ENCODE measurements at regions not wholly inside any gene's neighbourhood (a gene's known extent, or its start where the extent isn't known, plus 50 kb on each side); places are given as distances from the start of the nearest gene placed in this dataset.
A peak's percentile ranks its signal among the peaks of the same experiment; 100 is the strongest.

DNA sequence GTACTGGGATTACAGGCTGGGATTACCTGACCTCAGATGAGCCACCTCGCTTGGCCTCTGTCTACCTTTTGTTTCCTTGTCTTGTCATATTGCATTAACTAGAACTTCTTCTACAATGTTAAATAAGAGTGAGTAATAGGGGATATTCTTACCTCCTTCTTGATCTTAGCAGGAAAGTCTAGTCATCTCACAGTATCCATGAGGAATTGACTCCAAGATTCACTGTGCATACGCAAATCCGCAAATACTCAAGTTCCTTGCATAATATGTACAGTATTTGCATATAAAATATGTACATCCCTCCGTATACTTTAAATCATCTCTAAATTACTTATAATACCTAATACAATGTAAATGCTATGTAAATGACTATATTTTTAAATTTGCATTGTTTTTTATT, 78.3 kb downstream of the POLR1D start:
- DNase-seq (ENCODE audit: low read depth in 2 of 2), result no peak
- TF ChIP-seq, protein P1, sequence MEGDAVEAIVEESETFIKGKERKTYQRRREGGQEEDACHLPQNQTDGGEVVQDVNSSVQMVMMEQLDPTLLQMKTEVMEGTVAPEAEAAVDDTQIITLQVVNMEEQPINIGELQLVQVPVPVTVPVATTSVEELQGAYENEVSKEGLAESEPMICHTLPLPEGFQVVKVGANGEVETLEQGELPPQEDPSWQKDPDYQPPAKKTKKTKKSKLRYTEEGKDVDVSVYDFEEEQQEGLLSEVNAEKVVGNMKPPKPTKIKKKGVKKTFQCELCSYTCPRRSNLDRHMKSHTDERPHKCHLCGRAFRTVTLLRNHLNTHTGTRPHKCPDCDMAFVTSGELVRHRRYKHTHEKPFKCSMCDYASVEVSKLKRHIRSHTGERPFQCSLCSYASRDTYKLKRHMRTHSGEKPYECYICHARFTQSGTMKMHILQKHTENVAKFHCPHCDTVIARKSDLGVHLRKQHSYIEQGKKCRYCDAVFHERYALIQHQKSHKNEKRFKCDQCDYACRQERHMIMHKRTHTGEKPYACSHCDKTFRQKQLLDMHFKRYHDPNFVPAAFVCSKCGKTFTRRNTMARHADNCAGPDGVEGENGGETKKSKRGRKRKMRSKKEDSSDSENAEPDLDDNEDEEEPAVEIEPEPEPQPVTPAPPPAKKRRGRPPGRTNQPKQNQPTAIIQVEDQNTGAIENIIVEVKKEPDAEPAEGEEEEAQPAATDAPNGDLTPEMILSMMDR (IDR thresholded peaks at IDR 0.05; ENCODE audit: low read depth, low read length), result no peak
- no peak overlapping the region for H3K4me3 ChIP-seq (replicated peaks in 1 of 2; ENCODE audit: low read depth in 2 of 2, low read length in 2 of 2)

DNA sequence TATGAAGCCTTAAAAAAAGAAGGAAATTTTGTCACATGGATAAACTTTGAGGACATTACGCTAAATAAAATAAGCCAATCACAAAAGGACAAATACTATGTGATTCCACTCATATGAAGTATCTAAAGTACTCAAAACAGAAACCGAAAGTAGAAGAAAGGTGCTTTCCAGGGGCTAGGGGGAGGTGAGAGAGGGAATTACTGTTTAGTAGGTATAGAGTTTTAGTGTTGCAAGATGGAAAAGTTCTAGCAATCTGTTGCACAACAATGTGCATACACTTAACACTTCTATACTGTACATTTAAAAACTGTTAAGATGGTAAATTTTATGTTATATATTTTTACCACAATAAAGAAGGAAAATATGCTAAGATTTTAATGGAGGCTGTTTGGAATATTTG, 83.0 kb downstream of the POLR1D start:
- TF ChIP-seq, protein P1 (IDR thresholded peaks at IDR 0.05; ENCODE audit: low read depth, low read length), result no peak
- DNase-seq (ENCODE audit: low read depth in 2 of 2), result peak in 1 of 2 donors; percentile 5
- H3K4me3 ChIP-seq (replicated peaks in 1 of 2; ENCODE audit: low read depth in 2 of 2, low read length in 2 of 2), result no peak overlapping the region

GRCh38 chr13:27708325-27708724, 84.0 kb upstream of the GSX1 start:
- H3K4me3 ChIP-seq (replicated peaks in 1 of 2; ENCODE audit: low read depth in 2 of 2, low read length in 2 of 2), result no peak overlapping the region
- DNase-seq (ENCODE audit: low read depth in 2 of 2), result no peak
- TF ChIP-seq, protein P1 (IDR thresholded peaks at IDR 0.05; ENCODE audit: low read depth, low read length), result no peak

DNA sequence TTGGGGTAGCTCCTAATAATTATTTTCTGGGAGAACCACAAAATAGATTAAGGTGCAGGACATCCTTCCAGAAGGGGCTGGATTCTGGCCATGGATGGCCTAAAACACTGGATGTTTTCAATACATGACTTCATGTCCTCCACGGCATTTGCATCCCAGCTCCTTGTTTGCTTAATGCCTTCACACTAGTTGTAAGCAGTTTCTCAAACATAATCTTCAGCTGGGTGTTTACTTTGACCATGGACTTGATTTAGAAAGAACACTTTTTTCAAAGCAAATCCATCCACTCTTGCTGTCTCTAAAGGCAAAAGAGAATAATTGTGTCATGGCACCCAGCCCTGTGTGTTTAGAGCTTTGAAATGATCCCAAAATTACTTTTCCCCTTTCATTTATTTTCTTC, 82.5 kb upstream of the GSX1 start:
- no peak overlapping the region for H3K4me3 ChIP-seq (replicated peaks in 1 of 2; ENCODE audit: low read depth in 2 of 2, low read length in 2 of 2)
- DNase-seq (ENCODE audit: low read depth in 2 of 2), result no peak
- TF ChIP-seq, protein P1 (IDR thresholded peaks at IDR 0.05; ENCODE audit: low read depth, low read length), result no peak

DNA sequence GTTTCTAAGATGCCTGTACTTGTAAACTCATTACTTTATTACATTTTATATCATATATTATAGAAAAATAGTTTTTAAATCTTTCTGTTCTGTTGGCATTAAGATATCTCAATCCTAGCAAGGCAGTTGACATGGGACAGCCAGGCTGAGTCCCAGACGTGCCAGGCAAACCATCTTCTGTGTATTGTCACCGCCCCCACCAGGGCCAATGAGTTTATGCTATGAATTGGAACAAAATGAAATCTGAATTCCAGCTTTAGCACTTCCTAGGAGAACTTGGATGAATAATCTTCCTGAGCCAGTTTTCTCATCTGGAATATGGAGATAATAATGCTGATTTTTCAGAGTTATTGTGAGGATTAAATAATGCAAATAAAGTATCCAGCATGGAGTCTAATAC, 79.9 kb upstream of the GSX1 start:
- peak; percentile 12 to 38 for DNase-seq (ENCODE audit: low read depth in 2 of 2)
- TF ChIP-seq, protein P1 (IDR thresholded peaks at IDR 0.05; ENCODE audit: low read depth, low read length), result no peak
- no peak overlapping the region for H3K4me3 ChIP-seq (replicated peaks in 1 of 2; ENCODE audit: low read depth in 2 of 2, low read length in 2 of 2)

DNA sequence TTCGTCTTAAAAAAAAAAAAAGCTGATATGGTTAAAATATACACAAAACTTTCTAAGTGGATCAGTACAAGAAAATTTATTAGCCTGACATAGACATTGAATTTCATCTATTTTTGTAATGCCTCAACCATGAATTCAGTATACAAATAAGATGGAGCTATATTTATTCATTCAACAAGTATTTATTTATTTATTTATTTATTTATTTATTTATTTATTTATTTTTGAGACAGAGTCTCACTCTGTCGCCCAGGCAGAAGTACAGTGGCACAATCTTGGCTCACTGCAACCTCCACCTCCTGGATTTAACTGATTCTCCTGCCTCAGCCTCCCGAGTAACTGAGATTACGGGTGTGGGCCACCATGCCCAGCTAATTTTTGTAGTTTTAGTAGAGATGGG, 78.5 kb upstream of the GSX1 start:
- no peak for DNase-seq (ENCODE audit: low read depth in 2 of 2)
- TF ChIP-seq, protein P1 (IDR thresholded peaks at IDR 0.05; ENCODE audit: low read depth, low read length), result no peak
- no peak overlapping the region for H3K4me3 ChIP-seq (replicated peaks in 1 of 2; ENCODE audit: low read depth in 2 of 2, low read length in 2 of 2)

DNA sequence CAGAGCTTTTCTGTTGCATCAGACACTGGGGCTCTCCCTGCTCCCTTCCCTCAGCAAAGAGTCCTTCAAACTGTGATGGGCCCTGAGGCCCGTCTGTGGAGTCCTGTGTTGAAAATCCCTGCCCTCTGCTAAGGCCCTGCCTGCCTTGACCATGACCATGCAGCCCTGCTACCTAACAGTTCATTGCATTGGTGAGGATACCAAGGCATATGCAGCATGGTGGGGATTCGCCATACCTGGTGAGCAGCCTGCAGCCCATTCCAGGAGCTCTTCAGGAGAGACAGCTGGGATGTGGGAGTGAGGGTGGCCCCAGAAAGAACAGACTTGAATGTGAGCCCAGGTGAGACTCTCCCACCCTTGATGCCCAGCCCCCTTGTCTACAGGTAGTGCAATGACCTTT, 70.6 kb upstream of the GSX1 start:
- no peak for DNase-seq (ENCODE audit: low read depth in 2 of 2)
- H3K4me3 ChIP-seq (replicated peaks in 1 of 2; ENCODE audit: low read depth in 2 of 2, low read length in 2 of 2), result no peak overlapping the region
- TF ChIP-seq, protein P1 (IDR thresholded peaks at IDR 0.05; ENCODE audit: low read depth, low read length), result no peak
